ENCODE measurements at regions not wholly inside any gene's neighbourhood (a gene's known extent, or its start where the extent isn't known, plus 50 kb on each side); places are given as distances from the start of the nearest gene placed in this dataset.

DNA sequence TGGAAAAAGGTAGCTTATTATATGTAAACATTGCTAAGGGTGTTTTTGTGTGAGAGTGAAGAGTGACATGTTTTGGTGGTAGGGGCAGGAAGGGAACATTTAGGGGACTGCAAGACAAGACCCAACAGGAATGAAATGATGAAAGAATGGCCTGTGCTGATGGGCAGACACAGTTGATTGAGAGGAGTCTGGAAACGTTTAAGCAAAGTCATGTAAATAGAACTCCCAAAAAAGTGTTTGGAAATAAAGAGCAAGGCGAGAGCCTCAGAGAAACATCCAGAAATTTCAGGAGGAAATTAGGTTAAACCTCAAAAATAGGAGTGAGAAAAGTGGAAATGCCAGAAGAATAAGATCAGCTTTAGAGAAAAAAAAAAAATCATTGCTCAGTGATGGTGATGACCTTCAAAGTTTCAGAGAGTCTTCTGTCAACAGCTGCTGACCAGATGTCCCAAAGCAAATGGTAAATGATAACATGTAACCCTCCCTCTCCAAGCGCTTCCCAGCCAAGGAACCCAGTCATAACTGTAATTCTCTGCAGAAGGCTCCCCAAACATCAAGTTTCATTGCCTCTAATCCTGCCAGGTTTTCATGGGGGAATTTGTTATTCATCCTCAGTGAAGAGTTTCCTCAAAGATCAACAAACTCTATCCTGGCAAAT, 223.2 kb upstream of the FAR2 start:
- H3K9me3 ChIP-seq (replicated peaks; ENCODE audit: control insufficient read depth, low read depth, low read length) = peaks cover 2% of the 10 kb centered on the region
- H3K4me1 ChIP-seq (ENCODE audit: control insufficient read depth, insufficient read depth, low read length) = no peaks in the 10 kb centered on the region
- H3K27me3 ChIP-seq (ENCODE audit: control insufficient read depth, insufficient read depth, low read length) = no peaks in the 10 kb centered on the region
- H3K27ac ChIP-seq (ENCODE audit: low read length) = no peak overlapping the region
- WGBS (ENCODE audit: insufficient coverage) = 52% methylated on average over 3 of the region's 3 CpGs
- no peaks in the 10 kb centered on the region for H3K36me3 ChIP-seq (ENCODE audit: control insufficient read depth, insufficient read depth, low read length)
- no peak overlapping the region for H3K4me3 ChIP-seq (ENCODE audit: low read length)
- DNase-seq = peak; percentile 36

DNA sequence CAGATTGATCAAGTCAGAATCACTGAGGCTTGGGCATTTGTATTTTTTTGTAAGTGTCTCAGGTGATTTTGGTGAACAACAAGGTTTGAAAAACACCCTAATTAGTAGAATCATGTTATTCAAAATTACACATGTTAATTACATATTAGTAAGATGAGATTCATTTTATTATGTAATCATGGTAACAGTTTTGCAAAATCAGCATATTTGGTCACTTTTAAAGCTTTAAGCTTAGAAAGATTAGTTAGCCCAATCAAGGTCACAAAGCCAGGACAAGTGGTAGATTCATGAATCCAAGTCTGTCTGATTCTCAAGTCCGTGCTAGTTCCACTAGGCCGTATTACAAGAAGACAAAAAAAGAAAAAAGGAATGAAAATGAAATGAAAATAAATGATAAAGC, 218.4 kb upstream of the FAR2 start:
- Histone ChIP-seq H3K27ac (ENCODE audit: low read length) (no peak overlapping the region), H3K4me3 (ENCODE audit: low read length) (no peak overlapping the region), H3K36me3 (ENCODE audit: control insufficient read depth, insufficient read depth, low read length) (no peaks in the 10 kb centered on the region), H3K27me3 (ENCODE audit: control insufficient read depth, insufficient read depth, low read length) (no peaks in the 10 kb centered on the region), H3K9me3 (replicated peaks; ENCODE audit: control insufficient read depth, low read depth, low read length) (peaks cover 2% of the 10 kb centered on the region), H3K4me1 (ENCODE audit: control insufficient read depth, insufficient read depth, low read length) (no peaks in the 10 kb centered on the region)
- WGBS (ENCODE audit: insufficient coverage) = no CpG with 5 or more reads among the region's 2 CpGs
- DNase-seq = no peak

DNA sequence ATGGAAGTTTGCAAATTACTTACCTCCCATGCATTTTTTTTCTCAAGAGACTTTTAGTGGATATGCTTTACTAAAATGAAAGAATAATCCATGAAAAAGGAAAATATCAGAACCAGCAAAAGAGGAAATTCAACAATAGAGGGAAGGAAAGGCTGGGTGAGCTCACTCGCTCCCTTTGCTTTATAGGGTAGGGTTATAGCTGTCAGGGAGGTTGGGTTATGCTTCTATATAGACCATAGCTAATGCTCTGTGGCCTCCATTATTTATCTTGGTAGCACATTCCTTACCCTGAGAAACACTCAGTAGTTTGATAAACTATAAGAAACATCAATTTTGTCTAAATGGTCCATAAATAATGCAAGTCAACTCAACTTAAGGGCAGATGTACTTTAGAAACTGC, 215.9 kb upstream of the FAR2 start:
- H3K9me3 ChIP-seq (replicated peaks; ENCODE audit: control insufficient read depth, low read depth, low read length) = no peaks in the 10 kb centered on the region
- H3K4me3 ChIP-seq (ENCODE audit: low read length) = no peak overlapping the region
- no peak overlapping the region for H3K27ac ChIP-seq (ENCODE audit: low read length)
- DNase-seq = no peak
- no CpG with 5 or more reads among the region's 1 CpG for WGBS (ENCODE audit: insufficient coverage)
- no peaks in the 10 kb centered on the region for H3K4me1 ChIP-seq (ENCODE audit: control insufficient read depth, insufficient read depth, low read length)
- no peaks in the 10 kb centered on the region for H3K27me3 ChIP-seq (ENCODE audit: control insufficient read depth, insufficient read depth, low read length)
- H3K36me3 ChIP-seq (ENCODE audit: control insufficient read depth, insufficient read depth, low read length) = no peaks in the 10 kb centered on the region

DNA sequence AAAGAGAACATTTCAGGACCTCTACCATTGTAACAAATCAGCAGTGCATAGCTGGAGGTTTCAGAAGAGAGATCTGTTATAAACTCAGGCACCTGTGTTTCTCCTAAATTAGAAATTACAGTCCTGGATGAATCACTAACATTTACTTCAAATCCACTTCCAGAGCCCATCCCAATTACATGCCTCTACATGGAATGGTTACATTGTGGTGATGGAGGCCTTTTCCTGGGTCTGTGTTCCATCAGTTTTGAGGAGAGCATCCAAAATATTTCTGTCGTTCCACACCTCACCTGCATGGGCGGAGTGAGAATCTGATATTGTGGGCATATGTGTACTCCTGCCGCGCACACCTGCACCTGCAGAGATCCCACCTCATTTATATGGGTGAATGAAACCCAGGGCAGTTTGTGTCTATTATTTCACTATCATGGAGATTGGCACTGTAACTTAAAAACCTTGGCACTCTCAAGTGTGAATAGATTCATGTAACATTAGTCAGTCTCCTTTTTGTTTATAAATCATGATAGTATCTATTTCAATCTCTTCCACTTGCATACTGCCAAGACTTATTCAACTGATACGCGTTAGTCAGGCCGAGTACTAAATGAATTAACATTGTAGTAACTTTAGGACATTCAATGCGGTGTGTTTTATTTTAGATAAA, 215.1 kb upstream of the FAR2 start:
- no CpG with 5 or more reads among the region's 8 CpGs for WGBS (ENCODE audit: insufficient coverage)
- H3K27me3 ChIP-seq (ENCODE audit: control insufficient read depth, insufficient read depth, low read length) = no peaks in the 10 kb centered on the region
- no peaks in the 10 kb centered on the region for H3K9me3 ChIP-seq (replicated peaks; ENCODE audit: control insufficient read depth, low read depth, low read length)
- no peak for DNase-seq
- no peak overlapping the region for H3K4me3 ChIP-seq (ENCODE audit: low read length)
- no peaks in the 10 kb centered on the region for H3K4me1 ChIP-seq (ENCODE audit: control insufficient read depth, insufficient read depth, low read length)
- no peak overlapping the region for H3K27ac ChIP-seq (ENCODE audit: low read length)
- H3K36me3 ChIP-seq (ENCODE audit: control insufficient read depth, insufficient read depth, low read length) = no peaks in the 10 kb centered on the region

DNA sequence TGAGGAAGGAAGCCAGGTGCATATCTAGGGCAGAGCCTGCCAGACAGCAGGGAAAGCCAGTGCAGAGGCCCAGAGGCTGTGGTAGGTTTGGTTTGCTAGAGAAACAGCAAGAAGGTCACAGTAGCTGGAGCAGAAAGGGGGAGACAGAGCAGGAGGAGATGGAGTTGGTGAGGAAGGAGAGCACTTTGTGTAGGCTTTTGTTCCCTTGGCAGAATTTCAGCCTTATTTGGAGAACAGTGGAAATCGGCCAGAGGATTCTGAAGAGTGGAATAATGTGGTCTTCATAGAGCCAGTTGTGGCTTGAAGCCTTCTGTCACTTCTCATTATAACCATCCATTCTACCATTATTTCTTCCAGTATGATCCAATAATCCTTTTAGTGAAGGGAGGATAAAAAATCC, 212.9 kb upstream of the FAR2 start:
- WGBS (ENCODE audit: insufficient coverage) = no CpG with 5 or more reads among the region's 1 CpG
- Histone ChIP-seq H3K27me3 (ENCODE audit: control insufficient read depth, insufficient read depth, low read length) (no peaks in the 10 kb centered on the region), H3K4me1 (ENCODE audit: control insufficient read depth, insufficient read depth, low read length) (no peaks in the 10 kb centered on the region), H3K9me3 (replicated peaks; ENCODE audit: control insufficient read depth, low read depth, low read length) (no peaks in the 10 kb centered on the region), H3K4me3 (ENCODE audit: low read length) (no peak overlapping the region), H3K27ac (ENCODE audit: low read length) (no peak overlapping the region), H3K36me3 (ENCODE audit: control insufficient read depth, insufficient read depth, low read length) (no peaks in the 10 kb centered on the region)
- peak; percentile 16 for DNase-seq

DNA sequence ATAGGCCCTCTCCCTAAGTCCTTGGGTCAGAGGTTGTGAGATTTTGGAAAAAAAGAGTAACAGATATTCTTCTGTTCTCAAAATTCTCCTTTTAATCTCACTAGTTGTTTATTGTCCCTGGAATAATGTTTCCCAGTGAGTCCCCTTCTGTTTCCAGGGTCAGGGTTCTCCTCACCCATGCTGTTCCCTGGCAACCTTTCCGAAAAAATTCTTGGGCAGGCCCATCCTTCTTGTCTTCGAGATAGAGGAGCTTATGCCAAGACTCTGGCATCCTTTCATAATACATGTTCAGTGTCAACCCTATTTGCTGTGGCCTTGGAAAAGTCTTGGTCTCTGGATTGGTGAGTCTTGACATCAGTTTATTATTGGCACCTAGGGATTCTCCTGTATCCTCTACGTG, 212.4 kb upstream of the FAR2 start:
- H3K4me1 ChIP-seq (ENCODE audit: control insufficient read depth, insufficient read depth, low read length) = no peaks in the 10 kb centered on the region
- WGBS (ENCODE audit: insufficient coverage) = 60% methylated on average over 1 of the region's 3 CpGs
- H3K27me3 ChIP-seq (ENCODE audit: control insufficient read depth, insufficient read depth, low read length) = no peaks in the 10 kb centered on the region
- DNase-seq = no peak
- H3K27ac ChIP-seq (ENCODE audit: low read length) = no peak overlapping the region
- H3K36me3 ChIP-seq (ENCODE audit: control insufficient read depth, insufficient read depth, low read length) = no peaks in the 10 kb centered on the region
- H3K9me3 ChIP-seq (replicated peaks; ENCODE audit: control insufficient read depth, low read depth, low read length) = no peaks in the 10 kb centered on the region
- H3K4me3 ChIP-seq (ENCODE audit: low read length) = no peak overlapping the region

DNA sequence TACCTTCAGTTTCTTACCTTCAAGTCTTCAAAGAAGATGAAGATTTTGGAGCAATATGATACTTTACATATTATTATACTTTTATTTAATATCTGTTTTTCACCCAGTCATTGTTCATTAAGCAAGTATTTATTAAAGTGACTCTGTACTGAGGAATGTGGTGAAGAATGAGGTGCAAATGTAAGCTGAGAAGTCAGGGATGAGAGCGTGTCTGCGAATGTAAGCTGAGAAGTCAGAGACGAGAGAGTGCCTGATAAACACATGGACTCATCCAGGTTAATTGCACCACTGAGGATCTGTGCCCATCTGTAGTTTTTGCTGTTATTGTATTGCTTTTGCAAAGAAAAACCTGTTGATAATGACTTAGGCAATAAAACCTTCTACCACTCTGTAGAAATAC, 211.9 kb upstream of the FAR2 start:
- DNase-seq = no peak
- Histone ChIP-seq H3K27me3 (ENCODE audit: control insufficient read depth, insufficient read depth, low read length) (no peaks in the 10 kb centered on the region), H3K27ac (ENCODE audit: low read length) (no peak overlapping the region), H3K9me3 (replicated peaks; ENCODE audit: control insufficient read depth, low read depth, low read length) (no peaks in the 10 kb centered on the region), H3K4me1 (ENCODE audit: control insufficient read depth, insufficient read depth, low read length) (no peaks in the 10 kb centered on the region), H3K4me3 (ENCODE audit: low read length) (no peak overlapping the region), H3K36me3 (ENCODE audit: control insufficient read depth, insufficient read depth, low read length) (no peaks in the 10 kb centered on the region)
- WGBS (ENCODE audit: insufficient coverage) = 44% methylated on average over 3 of the region's 3 CpGs

DNA sequence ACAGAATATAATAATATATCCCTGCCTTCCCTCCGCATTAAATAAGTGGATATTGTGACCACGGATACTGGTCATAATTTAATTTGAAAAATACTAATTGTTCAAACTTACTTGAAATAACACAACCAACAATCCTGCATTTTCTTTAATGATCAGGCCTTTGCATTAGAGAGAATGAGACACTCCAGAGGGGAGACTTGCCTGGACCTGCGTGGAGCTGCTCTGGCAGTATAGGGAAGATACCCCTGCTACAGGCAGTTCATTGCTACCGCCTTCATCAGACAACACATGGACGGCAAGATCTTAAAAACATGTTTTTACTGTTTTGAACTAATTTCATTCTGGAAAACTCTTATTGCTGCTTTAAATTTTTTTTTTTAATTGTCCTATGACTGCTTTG, 211.0 kb upstream of the FAR2 start:
- Histone ChIP-seq H3K4me1 (ENCODE audit: control insufficient read depth, insufficient read depth, low read length) (no peaks in the 10 kb centered on the region), H3K36me3 (ENCODE audit: control insufficient read depth, insufficient read depth, low read length) (no peaks in the 10 kb centered on the region), H3K27me3 (ENCODE audit: control insufficient read depth, insufficient read depth, low read length) (no peaks in the 10 kb centered on the region), H3K4me3 (ENCODE audit: low read length) (no peak overlapping the region), H3K27ac (ENCODE audit: low read length) (no peak overlapping the region), H3K9me3 (replicated peaks; ENCODE audit: control insufficient read depth, low read depth, low read length) (no peaks in the 10 kb centered on the region)
- no CpG with 5 or more reads among the region's 5 CpGs for WGBS (ENCODE audit: insufficient coverage)
- no peak for DNase-seq

DNA sequence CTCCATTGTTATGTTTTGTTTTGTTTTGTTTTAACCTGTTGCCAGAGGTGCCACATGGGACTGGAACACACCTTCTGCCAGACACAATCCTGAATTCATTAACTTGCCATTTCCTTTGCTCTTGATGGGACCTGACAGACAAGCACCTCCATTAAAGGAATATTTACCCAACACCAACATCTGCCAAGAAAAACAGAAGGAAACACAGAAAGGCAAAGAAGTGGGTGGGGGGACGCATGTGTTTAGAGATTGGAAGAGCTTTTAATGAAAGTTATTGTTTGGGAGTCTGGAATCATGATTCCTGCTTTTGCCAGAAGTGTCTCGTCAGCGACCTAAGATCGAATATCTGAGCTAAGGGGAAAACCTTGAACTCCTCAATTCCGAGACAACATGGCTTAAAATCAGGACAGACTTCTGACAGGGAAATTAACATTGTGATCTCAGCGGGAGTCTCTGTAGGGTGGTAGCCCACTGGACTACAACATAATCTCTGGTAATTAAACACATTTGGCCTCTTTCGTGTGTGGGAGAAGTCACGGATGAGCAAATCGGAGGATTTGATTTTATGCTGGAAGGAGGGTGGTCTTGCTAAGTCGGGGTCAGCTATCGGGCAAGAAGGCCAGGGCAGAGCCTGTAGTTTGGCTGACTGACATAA, 210.4 kb upstream of the FAR2 start:
- peak; percentile 78 for DNase-seq
- Histone ChIP-seq H3K36me3 (ENCODE audit: control insufficient read depth, insufficient read depth, low read length) (no peaks in the 10 kb centered on the region), H3K4me3 (ENCODE audit: low read length) (no peak overlapping the region), H3K4me1 (ENCODE audit: control insufficient read depth, insufficient read depth, low read length) (no peaks in the 10 kb centered on the region), H3K27me3 (ENCODE audit: control insufficient read depth, insufficient read depth, low read length) (no peaks in the 10 kb centered on the region), H3K27ac (ENCODE audit: low read length) (no peak overlapping the region), H3K9me3 (replicated peaks; ENCODE audit: control insufficient read depth, low read depth, low read length) (no peaks in the 10 kb centered on the region)
- 59% methylated on average over 6 of the region's 11 CpGs for WGBS (ENCODE audit: insufficient coverage)

DNA sequence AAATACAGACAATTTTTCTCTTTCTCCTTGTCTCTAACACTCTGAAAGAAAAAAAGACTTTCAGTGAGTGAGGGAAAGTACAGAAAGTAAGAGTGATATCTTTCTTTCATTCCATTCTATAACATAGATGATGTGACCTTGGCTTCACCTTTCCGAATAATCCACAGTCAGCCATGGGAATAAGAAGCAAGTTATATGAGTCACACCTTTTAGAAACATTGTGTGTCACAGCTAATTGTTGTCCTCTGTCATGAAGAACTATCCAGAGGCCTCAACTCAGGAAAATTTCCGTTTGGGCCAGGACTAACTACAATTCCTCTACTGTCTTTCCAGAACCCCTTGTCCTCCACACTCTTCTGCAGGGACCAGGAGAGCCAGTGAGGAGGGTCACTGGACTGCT, 209.7 kb upstream of the FAR2 start:
- no peak overlapping the region for H3K4me3 ChIP-seq (ENCODE audit: low read length)
- no peaks in the 10 kb centered on the region for H3K4me1 ChIP-seq (ENCODE audit: control insufficient read depth, insufficient read depth, low read length)
- WGBS (ENCODE audit: insufficient coverage) = no CpG with 5 or more reads among the region's 2 CpGs
- no peak overlapping the region for H3K27ac ChIP-seq (ENCODE audit: low read length)
- no peaks in the 10 kb centered on the region for H3K36me3 ChIP-seq (ENCODE audit: control insufficient read depth, insufficient read depth, low read length)
- no peaks in the 10 kb centered on the region for H3K27me3 ChIP-seq (ENCODE audit: control insufficient read depth, insufficient read depth, low read length)
- DNase-seq = no peak
- H3K9me3 ChIP-seq (replicated peaks; ENCODE audit: control insufficient read depth, low read depth, low read length) = no peaks in the 10 kb centered on the region
